K562 (cell line): ENCODE measurements at regions not wholly inside any gene's neighbourhood (a gene's known extent, or its start where the extent isn't known, plus 50 kb on each side); places are given as distances from the start of the nearest gene placed in this dataset.

Source experiments
- ATAC-seq: fragments of 200-7000 bp; cut with Tn5 transposase; 3 replicates; pipeline ENCODE4 v1.9.1; 2020; ENCODE audit warnings: moderate library complexity
- BruUV-seq: library from RNA; stranded (reverse); fragments of 400-500 nt; replicated peaks from 2 replicates; lab custom pipeline; 2021; lab: Mats Ljungman, UMichigan
- CTCF ChIA-PET: fragments of 300-600 bp; formaldehyde crosslinking; extraction: SDS; loops from one replicate; lab custom pipeline; 2021; ENCODE audit warnings: low intra/inter-chr PET ratio; lab: Yijun Ruan, JAX
- POLR2A ChIA-PET: fragments of 300-600, 350-650 bp; sonication (Branson Sonifier 250); formaldehyde crosslinking; extraction: SDS; loops from one replicate; lab custom pipeline; 2021; ENCODE audit warnings: antibody characterized with exemption, inconsistent platforms; lab: Yijun Ruan, JAX
- DNase-seq, 4 experiments: peaks; one replicate each; pipeline versions ENCODE4 v3.0.0 to v3.0.0-alpha.2; 2011 to 2018; ENCODE audit warnings: low spot score in 3 of 4, mixed read lengths in 3 of 4; ENCODE audit errors: extremely low read depth in 1 of 4
- FAIRE-seq: peaks from 2 replicates; lab custom pipeline; 2011; peaks lifted over from hg19 to GRCh38; lab: Jason Lieb, UNC
- H2AFZ ChIP-seq: 2 replicates; pipeline ENCODE4 v1.6.0; 2011; ENCODE audit warnings: low read depth, low read length, control low read depth, inconsistent platforms
- H3K27ac ChIP-seq: fragments of 200-600 bp; 3 replicates; pipeline ENCODE4 v1.8.0; 2011; ENCODE audit warnings: low read depth, mild to moderate bottlenecking, control low read depth, inconsistent platforms, low read length, moderate library complexity, mixed read lengths; ENCODE audit errors: extremely low read depth
- H3K27me3 ChIP-seq, 2 experiments: fragments of 300-600 bp in 1 of 2; 2 replicates in 1 of 2; 3 replicates in 1 of 2; pipeline versions ENCODE4 v1.6.0 to v1.8.0; 2011; ENCODE audit warnings: inconsistent platforms in 2 of 2, low read length in 2 of 2, mild to moderate bottlenecking in 1 of 2, mixed read lengths in 1 of 2, moderate library complexity in 1 of 2; ENCODE audit not compliant: control insufficient read depth in 2 of 2, insufficient read depth in 2 of 2
- H3K36me3 ChIP-seq: fragments of 300-600 bp; 3 replicates; pipeline ENCODE4 v1.8.0; 2011; ENCODE audit warnings: mild to moderate bottlenecking, low read length, inconsistent platforms; ENCODE audit not compliant: control insufficient read depth, insufficient read depth
- H3K4me1 ChIP-seq, 2 experiments: fragments of 200-600 bp in 1 of 2; replicated peaks in 1 of 2; 2 replicates in 1 of 2; 3 replicates in 1 of 2; pipeline versions ENCODE4 v1.5.1 to v1.8.0; 2011; ENCODE audit warnings: inconsistent platforms in 2 of 2, low read length in 2 of 2, mild to moderate bottlenecking in 1 of 2, mixed read lengths in 1 of 2, moderate library complexity in 1 of 2; ENCODE audit not compliant: control insufficient read depth in 2 of 2, insufficient read depth in 2 of 2
- H3K4me2 ChIP-seq: 2 replicates; pipeline ENCODE4 v1.6.1; 2011; ENCODE audit warnings: low read length, control low read depth, inconsistent platforms, mixed read lengths; ENCODE audit not compliant: insufficient read depth
- H3K4me3 ChIP-seq: fragments of 200-600 bp; sonication (generic), shearing (Covaris generic); 2 replicates; pipeline ENCODE4 v1.5.1; 2016; ENCODE audit warnings: control low read depth, inconsistent platforms
- H3K79me2 ChIP-seq: fragments of 200-600 bp; 3 replicates; pipeline ENCODE4 v1.8.0; 2011; ENCODE audit warnings: low read length, inconsistent platforms; ENCODE audit not compliant: control insufficient read depth, insufficient read depth
- H3K9ac ChIP-seq, 2 experiments: 2 replicates each; pipeline versions ENCODE4 v1.6.0 to v1.6.1; 2011; ENCODE audit warnings: low read depth in 2 of 2, low read length in 2 of 2, control low read depth in 1 of 2, inconsistent platforms in 1 of 2, mild to moderate bottlenecking in 1 of 2, mixed read lengths in 1 of 2; ENCODE audit not compliant: insufficient read depth in 1 of 2
- H3K9me1 ChIP-seq: one replicate; pipeline ENCODE4 v1.6.0; 2011; ENCODE audit warnings: inconsistent platforms, mild to moderate bottlenecking, low read length, moderate library complexity; ENCODE audit not compliant: control insufficient read depth, insufficient read depth
- H3K9me3 ChIP-seq: replicated peaks from 2 replicates; pipeline ENCODE4 v1.5.1; 2011; ENCODE audit warnings: low read depth, low read length, inconsistent platforms; ENCODE audit not compliant: control insufficient read depth, insufficient read depth
- H4K20me1 ChIP-seq: replicated peaks from 2 replicates; pipeline ENCODE4 v1.6.1; 2011; ENCODE audit warnings: low read length, inconsistent platforms, mixed read lengths; ENCODE audit not compliant: control insufficient read depth, insufficient read depth
- ARID2 ChIP-seq: fragments of 450-650 bp; IDR thresholded peaks from 2 replicates; pipeline ENCODE4 v1.6.1; 2017; ENCODE audit warnings: antibody characterized with exemption, mild to moderate bottlenecking
- CCNT2 ChIP-seq: IDR thresholded peaks from 2 replicates; pipeline ENCODE4 v1.6.1; 2011; ENCODE audit warnings: borderline replicate concordance, low read depth, mild to moderate bottlenecking, moderate library complexity, mixed read lengths, low read length; ENCODE audit not compliant: insufficient read length; ENCODE audit errors: extremely low read depth
- MCM7 ChIP-seq, 2 experiments: fragments of 450-650 bp; IDR thresholded peaks; 2 replicates each; pipeline ENCODE4 v1.6.1; 2016 to 2018
- TGIF2 ChIP-seq: sonication (generic); formaldehyde crosslinking; IDR thresholded peaks from 2 replicates; pipeline ENCODE4 v1.8.1; 2022; ENCODE audit warnings: mild to moderate bottlenecking, missing genetic modification reagents, moderate library complexity
- U2AF2 ChIP-seq: fragments of 200-400 bp; formaldehyde crosslinking; optimal IDR thresholded peaks from 2 replicates; pipeline ENCODE3; 2017; ENCODE audit warnings: low read depth, mild to moderate bottlenecking, low read length
- ZNF507 ChIP-seq: conservative IDR thresholded peaks from 2 replicates; pipeline ENCODE4 v1.6.1; 2017; ENCODE audit warnings: missing genetic modification characterization, missing compliant biosample characterization
- ZNF77 ChIP-seq: fragments of 250-450 bp; sonication (Bioruptor Pico); IDR thresholded peaks from 2 replicates; pipeline ENCODE4 v1.5.0; 2020
- WGBS: fragments of 100-300 bp; shearing (Covaris generic); methylation state at CpG from one replicate; pipeline ENCODE4 v1.1.6; 2016; ENCODE audit warnings: low coverage, mixed read lengths; ENCODE audit not compliant: insufficient coverage; ENCODE audit errors: missing lambda C conversion rate; 5-methylcytosine and 5-hydroxymethylcytosine counted together
- in situ Hi-C: fragments of 300-500 bp; cut with MboI; formaldehyde crosslinking; loops from 4 replicates; pipeline ENCODE4 v1.15.0; 2018; ENCODE audit warnings: inconsistent platforms, mixed read lengths
- intact Hi-C: fragments of 100-400 bp; cut with micrococcal nuclease; formaldehyde crosslinking; loops from 2 replicates; pipeline ENCODE4 v1.14.2; 2022
- TF ChIP-seq, protein P1 (sequence below): fragments of 250-450 bp; sonication (Bioruptor Pico); IDR thresholded peaks from 2 replicates; pipeline ENCODE4 v1.8.0; 2022; ENCODE audit warnings: moderate library complexity, mild to moderate bottlenecking, inconsistent platforms
- TF ChIP-seq, protein P2 (sequence below): sonication (generic); formaldehyde crosslinking; IDR thresholded peaks from 2 replicates; pipeline ENCODE4 v1.8.0; 2023; ENCODE audit warnings: mild to moderate bottlenecking, missing genetic modification reagents
- TF ChIP-seq, protein P3 (sequence below): IDR thresholded peaks from 2 replicates; pipeline ENCODE4 v1.6.1; 2012; ENCODE audit warnings: low read depth, low read length, improper control_type of control experiment, borderline replicate concordance
- TF ChIP-seq, protein P4 (sequence below): fragments of 450-650 bp; formaldehyde crosslinking; IDR thresholded peaks from 2 replicates; pipeline ENCODE4 v1.4.0; 2020; ENCODE audit warnings: mild to moderate bottlenecking

DNA sequence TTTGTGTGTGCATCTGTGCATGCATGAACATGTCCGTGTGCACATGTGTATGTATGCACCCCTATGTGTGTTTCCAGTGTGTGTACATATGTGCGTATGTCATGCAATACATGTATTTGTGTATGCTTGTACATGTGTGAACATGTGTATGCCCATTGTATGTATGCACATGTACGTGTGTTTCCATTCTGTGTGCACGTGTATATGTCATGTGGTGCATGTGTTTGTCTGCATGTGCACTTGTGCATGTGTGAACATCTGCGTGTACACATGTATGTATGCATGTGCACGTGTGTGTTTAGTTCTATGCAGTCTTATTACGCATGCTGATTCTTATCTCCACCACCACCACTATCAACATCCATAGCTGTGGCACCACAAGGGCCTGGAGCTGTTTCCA is 403.5 kb upstream of the IRX4 start:
- H3K4me1 ChIP-seq = no peaks in the 10 kb centered on the region
- intact Hi-C loops (no loop called here), in situ Hi-C loops (no loop called here)
- H3K27me3 ChIP-seq = peaks cover 0 to 22% of the 10 kb centered on the region in 2 experiments; a peak in 3 of 5 replicates
- no peak for ATAC-seq
- CTCF ChIA-PET = no interaction called here
- POLR2A ChIA-PET = no interaction called here
- no peak for DNase-seq
- no peaks in the 10 kb centered on the region for H3K9me1 ChIP-seq
- H3K79me2 ChIP-seq = no peaks in the 10 kb centered on the region
- 0 out of 2 replicates have a peak, but pooled peaks cover 3% of the 10 kb centered on the region for H4K20me1 ChIP-seq
- H3K4me3 ChIP-seq = no peak overlapping the region
- no peaks in the 10 kb centered on the region for H3K36me3 ChIP-seq
- 0% methylated on average over 7 of the region's 7 CpGs for WGBS
- H3K9me3 ChIP-seq = no peaks in the 10 kb centered on the region
- no peak overlapping the region for H3K9ac ChIP-seq
- no peak overlapping the region for H3K4me2 ChIP-seq
- H3K27ac ChIP-seq = no peak overlapping the region
- TF ChIP-seq ZNF507 (tag) (no peak), U2AF2 (no peak), TGIF2 (no peak), CCNT2 (no peak), ARID2 (no peak), MCM7 (IDR thresholded peaks at IDR 0.05) (no peak), ZNF77 (CRISPR knock-in tag) (no peak)
- TF ChIP-seq, protein P1, sequence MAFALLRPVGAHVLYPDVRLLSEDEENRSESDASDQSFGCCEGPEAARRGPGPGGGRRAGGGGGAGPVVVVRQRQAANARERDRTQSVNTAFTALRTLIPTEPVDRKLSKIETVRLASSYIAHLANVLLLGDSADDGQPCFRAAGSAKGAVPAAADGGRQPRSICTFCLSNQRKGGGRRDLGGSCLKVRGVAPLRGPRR (CRISPR knock-in tag) = no peak
- TF ChIP-seq, protein P2, sequence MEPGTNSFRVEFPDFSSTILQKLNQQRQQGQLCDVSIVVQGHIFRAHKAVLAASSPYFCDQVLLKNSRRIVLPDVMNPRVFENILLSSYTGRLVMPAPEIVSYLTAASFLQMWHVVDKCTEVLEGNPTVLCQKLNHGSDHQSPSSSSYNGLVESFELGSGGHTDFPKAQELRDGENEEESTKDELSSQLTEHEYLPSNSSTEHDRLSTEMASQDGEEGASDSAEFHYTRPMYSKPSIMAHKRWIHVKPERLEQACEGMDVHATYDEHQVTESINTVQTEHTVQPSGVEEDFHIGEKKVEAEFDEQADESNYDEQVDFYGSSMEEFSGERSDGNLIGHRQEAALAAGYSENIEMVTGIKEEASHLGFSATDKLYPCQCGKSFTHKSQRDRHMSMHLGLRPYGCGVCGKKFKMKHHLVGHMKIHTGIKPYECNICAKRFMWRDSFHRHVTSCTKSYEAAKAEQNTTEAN (CRISPR knock-in tag) = no peak
- TF ChIP-seq, protein P3, sequence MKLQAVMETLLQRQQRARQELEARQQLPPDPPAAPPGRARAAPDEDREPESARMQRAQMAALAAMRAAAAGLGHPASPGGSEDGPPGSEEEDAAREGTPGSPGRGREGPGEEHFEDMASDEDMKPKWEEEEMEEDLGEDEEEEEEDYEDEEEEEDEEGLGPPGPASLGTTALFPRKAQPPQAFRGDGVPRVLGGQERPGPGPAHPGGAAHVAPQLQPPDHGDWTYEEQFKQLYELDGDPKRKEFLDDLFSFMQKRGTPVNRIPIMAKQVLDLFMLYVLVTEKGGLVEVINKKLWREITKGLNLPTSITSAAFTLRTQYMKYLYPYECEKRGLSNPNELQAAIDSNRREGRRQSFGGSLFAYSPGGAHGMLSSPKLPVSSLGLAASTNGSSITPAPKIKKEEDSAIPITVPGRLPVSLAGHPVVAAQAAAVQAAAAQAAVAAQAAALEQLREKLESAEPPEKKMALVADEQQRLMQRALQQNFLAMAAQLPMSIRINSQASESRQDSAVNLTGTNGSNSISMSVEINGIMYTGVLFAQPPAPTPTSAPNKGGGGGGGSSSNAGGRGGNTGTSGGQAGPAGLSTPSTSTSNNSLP = no peak
- TF ChIP-seq, protein P4, sequence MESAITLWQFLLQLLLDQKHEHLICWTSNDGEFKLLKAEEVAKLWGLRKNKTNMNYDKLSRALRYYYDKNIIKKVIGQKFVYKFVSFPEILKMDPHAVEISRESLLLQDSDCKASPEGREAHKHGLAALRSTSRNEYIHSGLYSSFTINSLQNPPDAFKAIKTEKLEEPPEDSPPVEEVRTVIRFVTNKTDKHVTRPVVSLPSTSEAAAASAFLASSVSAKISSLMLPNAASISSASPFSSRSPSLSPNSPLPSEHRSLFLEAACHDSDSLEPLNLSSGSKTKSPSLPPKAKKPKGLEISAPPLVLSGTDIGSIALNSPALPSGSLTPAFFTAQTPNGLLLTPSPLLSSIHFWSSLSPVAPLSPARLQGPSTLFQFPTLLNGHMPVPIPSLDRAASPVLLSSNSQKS (CRISPR knock-in tag) = no peak
- no TSS peak for BruUV-seq
- no peak for FAIRE-seq
- H2AFZ ChIP-seq = no peak overlapping the region
